GM18499 (cell line): ENCODE measurements at regions not wholly inside any gene's neighbourhood (a gene's known extent, or its start where the extent isn't known, plus 50 kb on each side); places are given as distances from the start of the nearest gene placed in this dataset.
"Not testable (repeated sequence)": the region's sequence is repeated elsewhere in the genome, so short reads cannot be mapped to it uniquely, and the experiment has no call there.

Source experiments
- ATAC-seq: cut with Tn5 transposase; IDR thresholded peaks from one replicate; pipeline ENCODE4 v1.9.1; 2021; ENCODE audit warnings: moderate number of reproducible peaks; ENCODE audit not compliant: insufficient read depth, unreplicated experiment

DNA sequence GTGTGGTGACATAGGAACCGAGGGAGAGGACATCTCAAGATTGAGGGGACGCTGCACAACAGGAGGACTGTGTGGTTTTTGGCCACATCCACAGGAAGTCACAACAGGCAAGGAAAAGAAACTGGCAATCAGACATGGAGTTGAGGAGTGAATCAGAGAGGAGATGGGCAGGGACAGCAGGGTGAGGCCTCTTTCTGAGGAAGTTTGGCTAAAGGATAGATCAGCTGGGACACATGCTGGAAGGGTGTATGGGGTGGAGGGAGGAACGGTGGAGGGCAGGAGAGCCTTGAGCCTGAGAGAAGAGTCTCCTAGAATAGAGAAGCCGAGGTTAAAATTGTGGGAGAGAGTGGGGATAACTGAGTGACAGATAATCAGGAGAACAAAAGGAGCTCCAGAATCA, 75.1 kb upstream of the CIDEA start:
- ATAC-seq, result not testable (repeated sequence)

DNA sequence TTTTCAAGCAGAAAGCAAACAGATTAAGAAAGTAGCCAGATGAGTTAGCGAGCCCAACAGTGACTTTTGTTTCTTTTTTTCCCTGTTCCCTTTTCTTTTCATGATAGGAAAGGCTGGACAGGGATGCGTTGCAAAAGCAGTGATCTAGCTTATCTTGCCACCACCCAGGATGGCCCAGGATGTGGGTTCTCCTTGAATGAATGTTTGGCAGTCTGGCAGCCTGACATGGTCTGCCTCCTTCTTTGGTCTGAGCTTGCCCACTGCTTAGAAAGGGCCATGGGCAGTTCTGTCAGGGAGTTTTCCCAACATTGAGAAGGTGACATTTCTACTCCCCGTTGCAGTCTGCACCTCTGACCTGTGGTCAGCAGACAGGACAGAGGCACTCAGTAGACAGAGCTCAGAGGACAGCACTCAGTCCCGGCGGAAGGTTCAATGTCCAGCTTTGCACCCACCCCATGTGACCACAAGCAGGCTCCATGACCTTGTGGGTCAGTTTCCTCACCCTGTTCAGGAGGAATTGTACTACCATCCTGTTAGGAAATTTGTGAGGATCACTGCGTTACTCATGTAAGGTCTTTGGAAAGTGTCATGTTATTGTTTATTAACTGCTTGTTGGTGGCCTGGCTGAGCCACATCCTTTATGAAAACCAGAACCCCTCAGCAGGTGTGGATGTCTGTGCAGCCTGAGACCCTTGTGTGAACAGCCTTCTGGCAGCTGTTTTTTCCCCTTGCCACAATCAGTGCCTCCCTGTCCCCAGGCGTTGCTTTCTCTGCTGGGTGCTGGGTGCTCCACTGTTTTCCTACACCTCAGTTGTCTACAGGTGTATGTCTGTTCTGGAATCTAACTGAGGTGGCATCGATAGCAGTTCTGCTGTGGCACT, 74.2 kb upstream of the CIDEA start:
- ATAC-seq, result not testable (repeated sequence)

DNA sequence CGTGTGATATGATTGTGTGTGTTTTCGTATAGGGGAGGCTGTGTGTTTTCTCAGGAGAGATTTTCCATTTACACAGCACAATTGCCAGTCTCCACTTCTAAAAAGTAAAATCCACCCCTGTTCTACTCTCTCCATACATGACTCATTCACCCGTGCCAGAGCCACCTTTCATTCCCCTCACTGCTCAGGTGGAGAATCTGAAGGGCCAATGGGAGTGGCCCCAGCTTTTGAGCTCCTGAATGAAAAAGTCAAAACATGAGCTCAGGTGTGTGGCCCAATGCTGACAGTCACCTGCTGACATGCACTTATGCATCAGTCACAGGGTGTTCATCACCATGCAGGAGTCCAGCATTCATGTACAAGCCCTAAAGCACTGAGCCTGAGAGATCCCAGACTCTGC, 55.4 kb upstream of the CIDEA start:
- not testable (repeated sequence) for ATAC-seq

DNA sequence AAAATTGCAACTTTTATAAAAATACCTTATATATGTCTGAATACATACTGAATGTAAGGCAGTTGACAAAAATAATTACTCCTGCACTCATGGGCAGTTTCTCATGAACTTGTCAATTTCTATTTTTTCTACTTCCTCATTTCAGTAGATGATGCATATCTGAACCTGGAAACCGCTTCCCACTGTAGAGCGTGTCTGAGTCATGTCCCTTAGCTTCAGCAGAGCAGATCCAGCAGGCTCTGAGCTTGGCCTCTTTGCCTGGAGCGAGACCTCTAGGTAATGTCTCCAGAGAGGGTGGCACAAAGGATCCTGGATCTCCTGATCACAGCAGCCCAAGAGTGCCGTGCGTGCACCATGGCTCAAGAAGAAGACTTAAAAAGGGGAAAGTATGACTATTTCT, 54.0 kb upstream of the CIDEA start:
- peak; percentile 96 for ATAC-seq
